ENCODE measurements at regions not wholly inside any gene's neighbourhood (a gene's known extent, or its start where the extent isn't known, plus 50 kb on each side); places are given as distances from the start of the nearest gene placed in this dataset.

DNA sequence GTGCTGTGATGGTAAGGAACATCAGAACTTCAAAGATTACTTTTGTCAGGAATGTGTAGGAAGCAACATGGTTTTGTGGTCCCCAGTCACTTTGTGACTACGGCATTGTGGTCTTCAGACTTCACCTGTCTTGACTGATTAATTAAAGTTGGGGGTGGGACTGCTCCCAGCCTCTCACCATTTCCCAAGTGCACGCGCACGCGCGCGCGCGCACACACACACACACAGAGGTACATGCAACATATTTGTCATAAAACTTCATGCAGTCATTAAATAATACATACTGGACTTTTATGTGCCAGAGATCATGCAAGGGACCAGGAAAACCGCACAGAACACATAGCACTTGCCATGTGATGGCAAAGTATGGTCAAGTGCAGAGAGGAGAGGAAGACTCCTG lies 181.2 kb downstream of the EVX1 start:
- no peaks in the 10 kb centered on the region for H3K9me3 ChIP-seq (ENCODE audit: control insufficient read depth in 1 of 2, insufficient read depth in 1 of 2, low read depth in 1 of 2, low read length in 2 of 2)
- no peak overlapping the region for H3K4me2 ChIP-seq (ENCODE audit: low read length)
- H3K79me2 ChIP-seq (ENCODE audit: insufficient read depth, low read length), result no peaks in the 10 kb centered on the region
- peaks cover 5 to 9% of the 10 kb centered on the region in 2 experiments for H3K4me1 ChIP-seq (ENCODE audit: control insufficient read depth in 1 of 2, insufficient read depth in 2 of 2, low read length in 2 of 2)
- ChIA-PET CTCF (no interaction called here), RAD21 (ENCODE audit: low non-redundant PET in 1 of 2, low total read pairs in 2 of 2, uncharacterized antibody in 2 of 2, unreplicated experiment in 2 of 2) (no interaction called here), POLR2A (no interaction called here)
- no peaks in the 10 kb centered on the region for H3K36me3 ChIP-seq (ENCODE audit: control insufficient read depth in 1 of 2, insufficient read depth in 2 of 2, low read length in 2 of 2)
- H3K9me2 ChIP-seq (ENCODE audit: insufficient read depth), result no peaks in the 10 kb centered on the region
- H4K20me1 ChIP-seq (ENCODE audit: insufficient read depth), result no peaks in the 10 kb centered on the region
- H3K27ac ChIP-seq (ENCODE audit: low read depth, low read length), result no peak overlapping the region
- no peak overlapping the region for H3K4me3 ChIP-seq (replicated peaks in 1 of 2; ENCODE audit: low read depth in 1 of 2, low read length in 2 of 2)
- DNase-seq (ENCODE audit: low read depth, low spot score), result no peak
- intact Hi-C loops (cut with micrococcal nuclease), result no loop called here
- H3K27me3 ChIP-seq (ENCODE audit: insufficient read depth, low read length), result no peaks in the 10 kb centered on the region
- H2AFZ ChIP-seq (ENCODE audit: low read depth, low read length, poor library complexity, severe bottlenecking), result no peak overlapping the region
- no peak for ATAC-seq
- TF ChIP-seq SIN3A (IDR thresholded peaks at IDR 0.05; ENCODE audit: low read depth), result no peak
- TF ChIP-seq, protein P1, sequence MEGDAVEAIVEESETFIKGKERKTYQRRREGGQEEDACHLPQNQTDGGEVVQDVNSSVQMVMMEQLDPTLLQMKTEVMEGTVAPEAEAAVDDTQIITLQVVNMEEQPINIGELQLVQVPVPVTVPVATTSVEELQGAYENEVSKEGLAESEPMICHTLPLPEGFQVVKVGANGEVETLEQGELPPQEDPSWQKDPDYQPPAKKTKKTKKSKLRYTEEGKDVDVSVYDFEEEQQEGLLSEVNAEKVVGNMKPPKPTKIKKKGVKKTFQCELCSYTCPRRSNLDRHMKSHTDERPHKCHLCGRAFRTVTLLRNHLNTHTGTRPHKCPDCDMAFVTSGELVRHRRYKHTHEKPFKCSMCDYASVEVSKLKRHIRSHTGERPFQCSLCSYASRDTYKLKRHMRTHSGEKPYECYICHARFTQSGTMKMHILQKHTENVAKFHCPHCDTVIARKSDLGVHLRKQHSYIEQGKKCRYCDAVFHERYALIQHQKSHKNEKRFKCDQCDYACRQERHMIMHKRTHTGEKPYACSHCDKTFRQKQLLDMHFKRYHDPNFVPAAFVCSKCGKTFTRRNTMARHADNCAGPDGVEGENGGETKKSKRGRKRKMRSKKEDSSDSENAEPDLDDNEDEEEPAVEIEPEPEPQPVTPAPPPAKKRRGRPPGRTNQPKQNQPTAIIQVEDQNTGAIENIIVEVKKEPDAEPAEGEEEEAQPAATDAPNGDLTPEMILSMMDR (IDR thresholded peaks at IDR 0.05 in 2 of 3, conservative IDR thresholded peaks at IDR 0.05 in 1 of 3; ENCODE audit: borderline replicate concordance in 1 of 3, insufficient read depth in 1 of 3, low read depth in 2 of 3, low read length in 2 of 3), result no peak
- TF ChIP-seq TCF7L2 (IDR thresholded peaks at IDR 0.05; ENCODE audit: borderline replicate concordance, extremely low read depth, insufficient read depth, insufficient read length), result no peak
- TF ChIP-seq ELF1 (IDR thresholded peaks at IDR 0.05; ENCODE audit: borderline replicate concordance, low read depth), result no peak
- no peak for TF ChIP-seq CBX3 (IDR thresholded peaks at IDR 0.05; ENCODE audit: low read depth)
- TF ChIP-seq JUND (IDR thresholded peaks at IDR 0.05), result no peak
- TF ChIP-seq EZH2 (IDR thresholded peaks at IDR 0.05), result no peak
- no peak for TF ChIP-seq CEBPB (IDR thresholded peaks at IDR 0.05; ENCODE audit: low read depth)
- TF ChIP-seq EGR1 (IDR thresholded peaks at IDR 0.05; ENCODE audit: low read depth), result no peak
- TF ChIP-seq ZNF274 (IDR thresholded peaks at IDR 0.05; ENCODE audit: low read depth, low read length), result no peak
- no peak for TF ChIP-seq FOSL1 (IDR thresholded peaks at IDR 0.05; ENCODE audit: low read depth)
- TF ChIP-seq EZH2phosphoT487 (IDR thresholded peaks at IDR 0.05; ENCODE audit: borderline replicate concordance), result no peak
- no peak for TF ChIP-seq ZFX (IDR thresholded peaks at IDR 0.05)
- no peak for TF ChIP-seq RAD21 (IDR thresholded peaks at IDR 0.05; ENCODE audit: low read depth)
- TF ChIP-seq, protein P2, sequence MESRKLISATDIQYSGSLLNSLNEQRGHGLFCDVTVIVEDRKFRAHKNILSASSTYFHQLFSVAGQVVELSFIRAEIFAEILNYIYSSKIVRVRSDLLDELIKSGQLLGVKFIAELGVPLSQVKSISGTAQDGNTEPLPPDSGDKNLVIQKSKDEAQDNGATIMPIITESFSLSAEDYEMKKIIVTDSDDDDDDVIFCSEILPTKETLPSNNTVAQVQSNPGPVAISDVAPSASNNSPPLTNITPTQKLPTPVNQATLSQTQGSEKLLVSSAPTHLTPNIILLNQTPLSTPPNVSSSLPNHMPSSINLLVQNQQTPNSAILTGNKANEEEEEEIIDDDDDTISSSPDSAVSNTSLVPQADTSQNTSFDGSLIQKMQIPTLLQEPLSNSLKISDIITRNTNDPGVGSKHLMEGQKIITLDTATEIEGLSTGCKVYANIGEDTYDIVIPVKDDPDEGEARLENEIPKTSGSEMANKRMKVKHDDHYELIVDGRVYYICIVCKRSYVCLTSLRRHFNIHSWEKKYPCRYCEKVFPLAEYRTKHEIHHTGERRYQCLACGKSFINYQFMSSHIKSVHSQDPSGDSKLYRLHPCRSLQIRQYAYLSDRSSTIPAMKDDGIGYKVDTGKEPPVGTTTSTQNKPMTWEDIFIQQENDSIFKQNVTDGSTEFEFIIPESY (IDR thresholded peaks at IDR 0.05; ENCODE audit: extremely low read depth, insufficient replicate concordance, low read length), result no peak
- TF ChIP-seq SP1 (IDR thresholded peaks at IDR 0.05; ENCODE audit: low read depth), result no peak
- TF ChIP-seq, protein P3, sequence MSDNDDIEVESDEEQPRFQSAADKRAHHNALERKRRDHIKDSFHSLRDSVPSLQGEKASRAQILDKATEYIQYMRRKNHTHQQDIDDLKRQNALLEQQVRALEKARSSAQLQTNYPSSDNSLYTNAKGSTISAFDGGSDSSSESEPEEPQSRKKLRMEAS (IDR thresholded peaks at IDR 0.05), result no peak
- TF ChIP-seq, protein P4, sequence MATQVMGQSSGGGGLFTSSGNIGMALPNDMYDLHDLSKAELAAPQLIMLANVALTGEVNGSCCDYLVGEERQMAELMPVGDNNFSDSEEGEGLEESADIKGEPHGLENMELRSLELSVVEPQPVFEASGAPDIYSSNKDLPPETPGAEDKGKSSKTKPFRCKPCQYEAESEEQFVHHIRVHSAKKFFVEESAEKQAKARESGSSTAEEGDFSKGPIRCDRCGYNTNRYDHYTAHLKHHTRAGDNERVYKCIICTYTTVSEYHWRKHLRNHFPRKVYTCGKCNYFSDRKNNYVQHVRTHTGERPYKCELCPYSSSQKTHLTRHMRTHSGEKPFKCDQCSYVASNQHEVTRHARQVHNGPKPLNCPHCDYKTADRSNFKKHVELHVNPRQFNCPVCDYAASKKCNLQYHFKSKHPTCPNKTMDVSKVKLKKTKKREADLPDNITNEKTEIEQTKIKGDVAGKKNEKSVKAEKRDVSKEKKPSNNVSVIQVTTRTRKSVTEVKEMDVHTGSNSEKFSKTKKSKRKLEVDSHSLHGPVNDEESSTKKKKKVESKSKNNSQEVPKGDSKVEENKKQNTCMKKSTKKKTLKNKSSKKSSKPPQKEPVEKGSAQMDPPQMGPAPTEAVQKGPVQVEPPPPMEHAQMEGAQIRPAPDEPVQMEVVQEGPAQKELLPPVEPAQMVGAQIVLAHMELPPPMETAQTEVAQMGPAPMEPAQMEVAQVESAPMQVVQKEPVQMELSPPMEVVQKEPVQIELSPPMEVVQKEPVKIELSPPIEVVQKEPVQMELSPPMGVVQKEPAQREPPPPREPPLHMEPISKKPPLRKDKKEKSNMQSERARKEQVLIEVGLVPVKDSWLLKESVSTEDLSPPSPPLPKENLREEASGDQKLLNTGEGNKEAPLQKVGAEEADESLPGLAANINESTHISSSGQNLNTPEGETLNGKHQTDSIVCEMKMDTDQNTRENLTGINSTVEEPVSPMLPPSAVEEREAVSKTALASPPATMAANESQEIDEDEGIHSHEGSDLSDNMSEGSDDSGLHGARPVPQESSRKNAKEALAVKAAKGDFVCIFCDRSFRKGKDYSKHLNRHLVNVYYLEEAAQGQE (IDR thresholded peaks at IDR 0.05; ENCODE audit: low read depth), result no peak
- no peak for TF ChIP-seq SRF (IDR thresholded peaks at IDR 0.05; ENCODE audit: low read depth)
- BruUV-seq (replicated peaks), result no TSS peak
- no peak overlapping the region for H3K9ac ChIP-seq (ENCODE audit: low read length)
